H9 (cell line): ENCODE measurements at regions not wholly inside any gene's neighbourhood (a gene's known extent, or its start where the extent isn't known, plus 50 kb on each side); places are given as distances from the start of the nearest gene placed in this dataset.

ENCODE experiments used
- DNase-seq: peaks from one replicate; pipeline ENCODE4 v3.0.0-alpha.2; 2017
- H2AFZ ChIP-seq: one replicate; pipeline ENCODE4 v1.6.1; 2013; ENCODE audit warnings: mild to moderate bottlenecking, low read length, control low read depth, moderate library complexity
- H2AK5ac ChIP-seq: 2 replicates; pipeline ENCODE4 v1.6.1; 2013; ENCODE audit warnings: low read length, control low read depth, mixed read lengths; ENCODE audit not compliant: insufficient read length
- H2BK120ac ChIP-seq: one replicate; pipeline ENCODE4 v1.6.1; 2013; ENCODE audit warnings: low read depth, mild to moderate bottlenecking, low read length, control low read depth, inconsistent platforms; ENCODE audit not compliant: poor library complexity, severe bottlenecking
- H2BK12ac ChIP-seq: 2 replicates; pipeline ENCODE4 v1.6.1; 2013; ENCODE audit warnings: low read length, control low read depth, mixed read lengths, low read depth; ENCODE audit not compliant: insufficient read length
- H2BK15ac ChIP-seq: 2 replicates; pipeline ENCODE4 v1.6.1; 2013; ENCODE audit warnings: low read depth, low read length, control low read depth
- H2BK20ac ChIP-seq: one replicate; pipeline ENCODE4 v1.6.1; 2013; ENCODE audit warnings: low read depth, mild to moderate bottlenecking, low read length, control low read depth, inconsistent platforms; ENCODE audit not compliant: poor library complexity, severe bottlenecking
- H2BK5ac ChIP-seq: 2 replicates; pipeline ENCODE4 v1.6.1; 2013; ENCODE audit warnings: low read length, control low read depth, mixed read lengths; ENCODE audit not compliant: insufficient read length
- H3K14ac ChIP-seq: 2 replicates; pipeline ENCODE4 v1.6.1; 2013; ENCODE audit warnings: low read length, control low read depth; ENCODE audit not compliant: insufficient read depth
- H3K18ac ChIP-seq: 2 replicates; pipeline ENCODE4 v1.6.1; 2013; ENCODE audit warnings: low read depth, mild to moderate bottlenecking, mixed read lengths, low read length, control low read depth; ENCODE audit not compliant: insufficient read length
- H3K23ac ChIP-seq: 2 replicates; pipeline ENCODE4 v1.6.1; 2013; ENCODE audit warnings: low read length, control low read depth, mixed read lengths, low read depth; ENCODE audit not compliant: insufficient read length
- H3K23me2 ChIP-seq: 2 replicates; pipeline ENCODE4 v1.6.1; 2013; ENCODE audit warnings: low read depth, mild to moderate bottlenecking, mixed read lengths, low read length, control low read depth; ENCODE audit not compliant: insufficient read length, poor library complexity, severe bottlenecking
- H3K27ac ChIP-seq: 2 replicates; pipeline ENCODE4 v1.5.1; 2013; ENCODE audit warnings: low read length, control low read depth, mixed read lengths, low read depth; ENCODE audit not compliant: insufficient read length
- H3K27me3 ChIP-seq: 2 replicates; pipeline ENCODE4 v1.6.1; 2013; ENCODE audit warnings: low read length, control low read depth, inconsistent platforms; ENCODE audit not compliant: insufficient read depth
- H3K4ac ChIP-seq: 2 replicates; pipeline ENCODE4 v1.6.1; 2013; ENCODE audit warnings: low read depth, mild to moderate bottlenecking, control low read depth, inconsistent platforms, low read length, moderate library complexity
- H3K4me1 ChIP-seq: 2 replicates; pipeline ENCODE4 v1.6.1; 2013; ENCODE audit warnings: low read length, control low read depth, inconsistent platforms; ENCODE audit not compliant: insufficient read depth
- H3K4me2 ChIP-seq: 2 replicates; pipeline ENCODE4 v1.6.1; 2013; ENCODE audit warnings: low read length, control low read depth, mixed read lengths; ENCODE audit not compliant: insufficient read length, insufficient read depth
- H3K56ac ChIP-seq: 2 replicates; pipeline ENCODE4 v1.6.1; 2013; ENCODE audit warnings: low read depth, mild to moderate bottlenecking, mixed read lengths, low read length, control low read depth; ENCODE audit not compliant: insufficient read length
- H3K79me1 ChIP-seq: 2 replicates; pipeline ENCODE4 v1.6.1; 2013; ENCODE audit warnings: low read depth, mild to moderate bottlenecking, moderate library complexity, low read length, control low read depth, inconsistent platforms; ENCODE audit not compliant: insufficient read depth, poor library complexity, severe bottlenecking
- H3K79me2 ChIP-seq: 2 replicates; pipeline ENCODE4 v1.6.1; 2013; ENCODE audit warnings: low read length, control low read depth, inconsistent platforms; ENCODE audit not compliant: insufficient read depth
- H3K9ac ChIP-seq: 2 replicates; pipeline ENCODE4 v1.6.1; 2013; ENCODE audit warnings: low read length, control low read depth, mixed read lengths; ENCODE audit not compliant: insufficient read length; ENCODE audit errors: extremely low read depth
- H3K9me3 ChIP-seq: one replicate; pipeline ENCODE4 v1.6.1; 2013; ENCODE audit warnings: low read depth, low read length, inconsistent platforms; ENCODE audit not compliant: control insufficient read depth
- H3T11ph ChIP-seq: one replicate; pipeline ENCODE4 v1.6.1; 2013; ENCODE audit warnings: mild to moderate bottlenecking, low read length, control low read depth, inconsistent platforms
- H4K20me1 ChIP-seq: one replicate; pipeline ENCODE4 v1.6.1; 2013; ENCODE audit not compliant: control insufficient read depth, insufficient read length, insufficient read depth
- H4K5ac ChIP-seq: 2 replicates; pipeline ENCODE4 v1.6.1; 2013; ENCODE audit warnings: low read depth, mild to moderate bottlenecking, mixed read lengths, low read length, control low read depth; ENCODE audit not compliant: insufficient read length
- H4K8ac ChIP-seq: replicated peaks from 2 replicates; pipeline ENCODE4 v1.6.1; 2013; ENCODE audit warnings: low read length, control low read depth, mixed read lengths, low read depth; ENCODE audit not compliant: insufficient read length
- H4K91ac ChIP-seq: 2 replicates; pipeline ENCODE4 v1.6.1; 2013; ENCODE audit warnings: low read depth, mild to moderate bottlenecking, moderate library complexity, mixed read lengths, low read length, control low read depth; ENCODE audit not compliant: insufficient read length
- H3K27ac Mint-ChIP-seq, 3 experiments: 2 replicates in 2 of 3; 3 replicates in 1 of 3; pipeline ENCODE4 v1.8.0; 2020 to 2021; ENCODE audit warnings: mixed read lengths in 3 of 3, mild to moderate bottlenecking in 1 of 3, moderate library complexity in 1 of 3
- H3K27me3 Mint-ChIP-seq: 2 replicates; pipeline ENCODE4 v1.8.0; 2021; ENCODE audit warnings: low read depth, mild to moderate bottlenecking, moderate library complexity, mixed read lengths
- H3K36me3 Mint-ChIP-seq, 3 experiments: 2 replicates in 2 of 3; 3 replicates in 1 of 3; pipeline ENCODE4 v1.8.0; 2020 to 2021; ENCODE audit warnings: low read depth in 3 of 3, mixed read lengths in 3 of 3; ENCODE audit not compliant: insufficient read depth in 1 of 3
- H3K4me1 Mint-ChIP-seq, 2 experiments: 2 replicates each; pipeline ENCODE4 v1.8.0; 2020; ENCODE audit warnings: mixed read lengths in 2 of 2
- H3K4me3 Mint-ChIP-seq, 2 experiments: 2 replicates in 1 of 2; 3 replicates in 1 of 2; pipeline ENCODE4 v1.8.0; 2020 to 2021; ENCODE audit warnings: mild to moderate bottlenecking in 2 of 2, mixed read lengths in 2 of 2, moderate library complexity in 1 of 2
- H3K9me3 Mint-ChIP-seq, 2 experiments: 2 replicates in 1 of 2; 3 replicates in 1 of 2; pipeline ENCODE4 v1.8.0; 2020; ENCODE audit warnings: mild to moderate bottlenecking in 2 of 2, mixed read lengths in 2 of 2, moderate library complexity in 1 of 2
- CTCF ChIP-seq: fragments of 200-600 bp; sonication (generic); conservative IDR thresholded peaks from 3 replicates; pipeline ENCODE4 v1.8.0; 2021; ENCODE audit warnings: antibody characterized with exemption, mild to moderate bottlenecking

GRCh38 chr5:108634010-108634616 lies 113.6 kb upstream of the FER start:
- H3K27me3 ChIP-seq, result no peaks in the 10 kb centered on the region

More at GRCh38 chr5:108634010-108634616, 113.6 kb upstream of the FER start:
- Histone ChIP-seq H3K4ac (no peak overlapping the region), H2AFZ (no peak overlapping the region), H3T11ph (no peak overlapping the region), H3K23me2 (no peaks in the 10 kb centered on the region), H3K14ac (no peak overlapping the region), H2AK5ac (no peak overlapping the region), H3K23ac (no peak overlapping the region), H3K4me2 (no peak overlapping the region), H3K27ac (no peak overlapping the region), H3K18ac (no peak overlapping the region), H4K91ac (no peak overlapping the region), H4K20me1 (no peaks in the 10 kb centered on the region), H2BK12ac (no peak overlapping the region), H3K79me2 (no peaks in the 10 kb centered on the region), H4K8ac (no peak overlapping the region), H3K4me1 (peaks cover 4% of the 10 kb centered on the region), H2BK15ac (no peak overlapping the region), H4K5ac (no peak overlapping the region), H2BK5ac (no peak overlapping the region), H3K56ac (no peak overlapping the region), H3K9ac (no peak overlapping the region), H2BK20ac (no peak overlapping the region), H2BK120ac (no peak overlapping the region), H3K79me1 (no peaks in the 10 kb centered on the region), H3K9me3 (no peaks in the 10 kb centered on the region)
- H3K36me3 Mint-ChIP-seq, result no peaks in the 10 kb centered on the region; a peak in 2 of 7 replicates
- no peak overlapping the region for H3K4me3 Mint-ChIP-seq
- no peaks in the 10 kb centered on the region; a peak in 1 of 5 replicates for H3K9me3 Mint-ChIP-seq
- peaks cover 1% of the 10 kb centered on the region; the same call in 1 of the 2 replicates for H3K27me3 Mint-ChIP-seq
- H3K27ac Mint-ChIP-seq, result peak overlapping the region in 2 of 3 experiments; percentile 35 to 79; a peak in 2 of 7 replicates
- DNase-seq, result no peak
- no peak for TF ChIP-seq CTCF
- peaks cover 25 to 29% of the 10 kb centered on the region in 2 experiments for H3K4me1 Mint-ChIP-seq
